Sciatic nerve (tissue), 2 donors: ENCODE measurements at regions not wholly inside any gene's neighbourhood (a gene's known extent, or its start where the extent isn't known, plus 50 kb on each side); places are given as distances from the start of the nearest gene placed in this dataset.
"Not testable (repeated sequence)": the region's sequence is repeated elsewhere in the genome, so short reads cannot be mapped to it uniquely, and the experiment has no call there.

ENCODE experiments used
- ATAC-seq: fragments of 200-7000 bp; cut with Tn5 transposase; one replicate; pipeline ENCODE4 v1.9.1; 2020; ENCODE audit warnings: mild to moderate bottlenecking, moderate library complexity
- DNase-seq: peaks from one replicate; pipeline ENCODE4 v3.0.0-alpha.2; 2020; ENCODE audit warnings: low spot score
- intact Hi-C: fragments of 100-400 bp; cut with DNase I; formaldehyde crosslinking; loops from one replicate; pipeline ENCODE4 v1.14.2; 2022
- donor health status: DM: no; HTN: no; CAD: no.
- donor health status: DM: no; HTN: no; CAD: no.

- intact Hi-C loops: no loop called here
- DNase-seq (no peak), ATAC-seq (no peak)
Measured at GRCh38 chr16:7962091-7962879, 628.0 kb downstream of the TMEM114 start.

DNA sequence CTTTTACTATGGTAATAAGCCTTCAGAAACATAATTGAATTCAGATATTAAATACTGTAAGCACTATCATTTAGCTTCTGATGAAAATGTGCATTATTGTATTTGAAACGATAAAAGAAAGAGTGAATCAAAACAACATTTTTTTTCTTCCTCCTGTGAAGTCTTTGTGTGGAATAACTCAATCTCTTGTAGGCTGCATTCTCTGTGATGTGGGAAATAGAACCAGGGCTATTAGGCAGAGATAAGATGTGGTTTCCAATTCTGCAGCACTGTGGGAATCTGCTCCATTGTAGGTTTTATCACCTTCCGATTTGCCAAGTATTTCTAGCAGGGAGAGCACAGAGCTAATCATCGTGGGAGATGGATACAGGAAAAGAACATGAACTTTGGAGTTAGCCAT is 624.5 kb downstream of the RBFOX1 start:
- intact Hi-C loops: no loop called here
- ATAC-seq (no peak), DNase-seq (no peak)

DNA sequence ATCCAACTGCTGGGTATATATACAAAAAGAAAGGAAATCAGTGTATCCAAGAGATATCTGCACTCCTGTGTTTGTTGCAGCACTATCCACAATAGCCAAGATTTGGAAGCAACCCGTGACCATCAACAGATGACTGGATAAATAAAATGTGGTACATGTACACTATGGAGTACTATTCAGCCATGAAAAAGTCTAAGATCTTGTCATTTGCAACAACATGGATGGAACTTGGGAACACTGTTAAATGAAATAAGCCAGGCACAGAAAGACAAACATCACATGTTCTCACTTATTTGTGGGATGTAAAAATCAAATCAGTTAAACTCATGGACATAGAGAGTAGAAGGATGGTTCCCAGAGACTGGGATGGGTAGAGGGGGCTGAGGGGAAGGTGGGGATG is 620.7 kb downstream of the RBFOX1 start:
- no peak for ATAC-seq
- intact Hi-C loops: no loop called here
- DNase-seq: no peak

DNA sequence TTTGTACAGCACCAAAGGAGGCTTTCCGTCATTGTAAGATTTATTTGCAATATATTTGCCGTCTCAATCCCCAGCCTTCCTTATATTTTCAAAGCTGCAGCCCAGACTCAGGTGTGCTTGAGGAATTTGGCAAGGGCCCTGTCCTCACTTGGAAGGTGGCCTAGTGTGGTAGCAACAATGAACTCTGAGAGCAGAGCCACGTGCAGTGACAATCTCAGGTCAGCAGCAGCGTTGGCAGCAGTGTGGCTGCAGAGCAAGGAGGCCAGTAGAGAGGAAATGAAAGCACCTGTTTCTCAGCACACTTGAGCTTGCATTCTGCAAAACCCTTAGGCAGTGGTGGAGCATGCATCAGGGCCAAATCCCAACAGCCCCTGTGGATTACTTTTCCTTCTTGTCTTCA is 613.5 kb downstream of the RBFOX1 start:
- intact Hi-C loops: no loop called here
- DNase-seq: no peak
- no peak for ATAC-seq

DNA sequence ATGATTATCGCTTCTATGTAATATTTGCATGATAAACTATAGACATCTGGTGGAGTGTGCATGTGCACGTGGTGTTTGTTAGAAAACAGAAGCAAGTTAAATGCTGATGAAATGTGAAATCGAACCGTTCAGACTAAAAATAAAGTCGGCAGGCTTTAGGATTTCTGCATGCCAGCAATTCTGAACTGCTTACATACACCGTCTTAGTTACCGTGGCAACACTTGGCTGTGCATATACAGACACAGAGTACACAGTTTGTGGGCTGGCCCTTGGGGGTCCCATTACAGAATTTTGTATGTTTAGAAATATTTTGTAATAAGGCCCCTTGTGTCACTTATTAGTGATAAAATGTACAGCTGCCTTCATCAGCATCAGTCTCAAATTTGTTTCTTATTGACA is 605.5 kb downstream of the RBFOX1 start:
- DNase-seq (no peak), ATAC-seq (no peak)
- intact Hi-C loops: no loop called here

- DNase-seq: no peak
- ATAC-seq: no peak
Measured at GRCh38 chr16:7921345-7921744, 588.7 kb downstream of the RBFOX1 start.

GRCh38 chr16:7919782-7920181 is 587.1 kb downstream of the RBFOX1 start:
- ATAC-seq: no peak
- no peak for DNase-seq
- intact Hi-C loops: no loop called here

More at GRCh38 chr16:7921345-7921744, 588.7 kb downstream of the RBFOX1 start:
- intact Hi-C loops: no loop called here

DNA sequence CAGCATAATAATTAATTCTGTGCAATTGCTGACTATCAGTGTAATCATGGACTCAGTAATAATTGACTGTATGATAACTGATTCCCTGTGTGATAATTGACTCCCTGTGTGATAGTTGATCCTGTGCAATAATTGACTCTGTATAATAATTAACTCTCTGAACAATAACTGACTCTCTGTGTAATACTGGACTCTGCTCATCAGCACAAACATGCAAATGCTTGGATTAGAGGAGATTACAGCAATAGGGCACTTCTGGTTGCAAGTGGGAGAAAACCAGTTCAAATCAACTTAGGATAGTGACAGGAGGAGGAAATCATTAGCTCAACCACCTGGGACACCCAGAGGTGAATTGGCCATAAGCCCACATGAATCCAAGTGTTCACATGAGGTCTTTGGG is 582.1 kb downstream of the RBFOX1 start:
- ATAC-seq (no peak), DNase-seq (no peak)
- intact Hi-C loops: no loop called here

- intact Hi-C loops: no loop called here
- ATAC-seq (no peak), DNase-seq (no peak)
Measured at GRCh38 chr16:7912132-7912531, 579.5 kb downstream of the RBFOX1 start.

DNA sequence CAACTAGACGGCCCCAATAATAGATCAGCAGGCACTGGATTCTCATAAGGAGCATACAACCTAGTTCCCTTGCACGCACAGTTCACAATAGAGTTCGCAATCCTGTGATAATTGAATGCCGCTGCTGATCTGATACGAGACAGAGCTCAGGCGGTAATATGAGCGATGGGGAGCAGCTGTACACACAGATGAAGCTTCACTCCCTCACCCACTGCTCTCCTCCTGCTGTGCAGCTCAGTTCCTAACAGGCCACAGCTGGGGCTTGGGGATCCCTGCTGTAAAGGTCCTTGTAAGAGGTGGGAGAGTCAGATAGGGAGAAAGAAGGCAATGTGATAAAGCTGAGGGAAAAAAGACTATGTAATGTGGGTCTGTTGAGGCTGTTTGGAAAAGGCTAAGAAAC is 577.5 kb downstream of the RBFOX1 start:
- intact Hi-C loops: no loop called here
- DNase-seq (no peak), ATAC-seq (no peak)

DNA sequence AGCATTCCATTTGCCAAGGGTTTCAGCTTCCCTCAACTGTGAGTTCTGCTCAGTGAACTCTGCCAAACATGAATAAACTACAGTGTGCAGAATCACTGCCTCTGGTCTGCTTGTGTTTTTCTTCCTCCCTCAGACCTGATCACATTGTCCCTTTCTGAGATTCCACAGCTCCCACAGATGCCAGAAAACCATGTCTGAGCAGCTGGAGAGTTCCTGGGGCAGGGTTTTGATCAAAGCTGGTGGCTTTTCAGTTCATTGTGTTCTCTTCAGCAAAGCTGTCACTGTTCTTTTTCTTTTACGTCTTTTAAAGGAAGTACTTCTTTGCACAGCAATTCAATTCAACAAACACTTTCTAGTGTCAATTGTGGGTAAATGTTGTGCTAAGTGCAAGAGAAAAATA is 555.8 kb downstream of the RBFOX1 start:
- peak; percentile 28 for ATAC-seq
- intact Hi-C loops: no loop called here
- no peak for DNase-seq

DNA sequence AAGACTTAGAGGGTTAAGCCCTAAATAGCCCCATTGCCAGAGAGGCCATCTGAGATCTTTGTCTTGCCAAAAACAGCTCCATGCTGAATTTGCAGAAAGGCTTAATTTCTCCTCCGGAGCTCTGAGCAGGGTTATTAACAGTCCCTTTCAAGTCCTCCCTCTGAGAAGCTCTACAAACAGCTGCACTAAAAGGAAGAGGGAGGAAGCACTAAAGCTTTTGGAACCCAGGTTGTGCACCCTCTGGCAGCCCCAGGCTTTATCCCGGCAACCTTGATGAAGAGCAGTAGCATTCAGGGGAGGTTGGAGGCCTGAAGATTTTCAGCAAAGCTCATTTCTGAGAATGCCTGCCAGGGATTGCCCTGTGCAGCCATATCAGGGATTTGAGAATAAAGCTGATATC is 554.7 kb downstream of the RBFOX1 start:
- no peak for DNase-seq

DNA sequence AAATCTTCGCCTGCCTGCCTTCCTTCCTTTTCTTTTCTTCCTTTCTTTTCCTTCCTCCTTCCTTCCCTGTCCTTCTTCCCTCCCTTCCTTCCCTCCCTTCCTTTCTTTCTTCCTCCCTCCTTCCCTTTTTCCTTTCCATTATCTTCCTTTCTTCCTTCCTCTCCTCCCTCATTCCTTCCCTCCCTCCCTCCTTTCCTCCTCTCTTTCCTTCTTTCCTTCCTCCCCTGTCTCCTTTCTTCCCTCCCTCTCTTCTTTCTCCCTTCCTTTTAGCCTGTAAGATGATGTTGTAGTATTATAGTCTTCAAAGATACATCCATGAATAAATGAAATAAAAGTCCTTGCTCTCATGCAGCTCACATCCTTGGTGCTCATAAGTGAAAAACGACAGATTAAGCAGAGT is 539.3 kb downstream of the RBFOX1 start:
- intact Hi-C loops: no loop called here
- DNase-seq (no peak), ATAC-seq (no peak)

More for the DNA sequence above, 554.7 kb downstream of the RBFOX1 start:
- intact Hi-C loops: no loop called here
- no peak for ATAC-seq

DNA sequence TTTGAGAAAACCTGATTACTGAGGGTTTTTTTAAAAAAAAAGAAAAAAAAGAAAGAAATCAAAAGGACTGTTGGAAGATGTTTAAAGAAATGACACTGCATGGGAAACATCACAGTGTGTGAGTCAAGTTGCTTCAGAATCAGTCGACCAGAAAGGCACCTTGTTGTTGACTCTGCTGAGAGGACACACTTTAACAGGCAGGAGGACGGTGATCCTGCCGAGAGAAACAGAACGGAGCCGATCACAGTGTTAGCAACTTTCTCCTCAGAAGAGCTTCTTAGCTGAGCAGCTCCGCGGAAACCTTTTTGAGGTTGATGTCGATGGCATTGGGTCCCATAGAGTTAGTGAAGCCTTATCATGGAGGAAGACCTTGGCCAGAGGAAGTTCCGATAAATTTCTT is 538.7 kb downstream of the RBFOX1 start:
- DNase-seq: no peak
- intact Hi-C loops: no loop called here
- no peak for ATAC-seq

- no peak for DNase-seq
- ATAC-seq: no peak
Measured at GRCh38 chr16:7867831-7868230, 535.2 kb downstream of the RBFOX1 start.

DNA sequence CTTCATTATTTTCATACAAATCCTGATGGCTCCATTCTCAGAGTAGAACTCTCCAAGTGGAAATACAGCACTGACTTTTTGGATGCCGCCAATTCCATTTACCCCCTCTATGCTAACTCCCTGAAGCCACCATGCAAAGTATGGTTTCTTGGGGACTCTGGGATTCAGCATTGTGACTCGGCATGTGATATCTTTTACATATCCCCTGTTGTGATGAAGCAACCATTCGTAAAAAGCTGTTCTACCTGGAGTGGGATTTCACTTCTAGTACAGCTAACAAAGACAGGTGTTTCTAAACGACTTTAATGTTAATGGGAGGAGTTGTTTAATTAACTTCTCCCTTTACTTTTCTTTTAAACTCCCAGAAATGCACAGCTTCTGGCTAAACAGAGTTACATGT is 533.5 kb downstream of the RBFOX1 start:
- ATAC-seq (no peak), DNase-seq (no peak)
- intact Hi-C loops: no loop called here

More at GRCh38 chr16:7867831-7868230, 535.2 kb downstream of the RBFOX1 start:
- intact Hi-C loops: no loop called here

DNA sequence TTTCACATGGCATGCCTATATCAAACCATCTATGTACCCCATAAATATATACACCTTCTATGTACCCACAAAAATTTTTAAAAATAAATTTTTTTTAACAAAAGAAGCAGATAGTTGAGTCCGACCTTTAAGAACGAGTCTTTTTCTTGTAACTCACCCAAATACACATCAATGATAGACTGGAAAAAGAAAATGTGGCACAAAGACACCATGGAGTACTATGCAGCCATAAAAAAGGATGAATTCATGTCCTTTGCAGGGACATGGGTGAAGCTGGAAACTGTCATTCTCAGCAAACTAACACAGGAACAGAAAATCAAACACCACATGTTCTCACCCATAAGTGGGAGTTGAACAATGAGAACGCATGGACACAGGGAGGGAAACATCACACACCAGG is 532.7 kb downstream of the RBFOX1 start:
- DNase-seq, ATAC-seq, intact Hi-C loops: not testable (repeated sequence)

GRCh38 chr16:7861891-7862582 is 529.4 kb downstream of the RBFOX1 start:
- intact Hi-C loops: no loop called here
- DNase-seq (no peak), ATAC-seq (no peak)

DNA sequence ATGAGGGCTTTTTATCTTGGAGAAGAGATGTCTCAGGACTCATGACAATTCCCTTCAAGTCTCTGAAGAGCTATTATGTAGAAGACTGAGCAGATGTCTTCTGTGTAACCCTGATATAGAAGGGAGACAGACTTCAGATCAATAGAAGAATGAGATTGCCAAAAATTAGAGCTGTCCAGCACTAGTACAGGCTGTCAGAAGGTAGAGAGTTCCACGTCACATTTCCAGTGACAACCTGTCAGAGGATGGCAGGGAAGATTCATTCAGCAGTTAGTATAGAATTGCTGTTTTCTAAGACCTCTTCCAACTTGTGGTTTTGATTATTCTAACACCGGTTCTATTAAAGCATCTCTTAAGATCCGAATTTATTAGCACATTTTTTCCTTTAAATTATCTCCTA is 520.6 kb downstream of the RBFOX1 start:
- DNase-seq (no peak), ATAC-seq (no peak)
- intact Hi-C loops: no loop called here

DNA sequence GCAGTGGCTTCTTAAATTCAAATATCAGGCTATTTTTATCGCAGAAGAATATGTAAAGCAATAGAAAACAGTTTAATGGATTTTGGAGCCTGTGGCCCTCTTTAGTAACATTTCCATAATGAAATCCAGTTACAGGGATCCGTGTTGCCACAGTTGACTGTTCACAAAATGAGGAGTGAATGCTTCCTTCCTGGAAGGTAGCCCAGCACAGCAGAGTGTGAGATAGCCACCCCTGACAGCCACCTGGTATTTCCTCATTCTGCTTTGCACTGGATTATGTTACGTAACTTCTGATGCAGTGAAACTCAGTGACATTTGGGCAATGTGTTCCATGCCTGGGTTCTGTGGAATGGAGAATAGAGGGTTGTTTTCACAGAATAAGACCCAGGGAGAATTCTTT is 517.2 kb downstream of the RBFOX1 start:
- ATAC-seq (no peak), DNase-seq (no peak)
- intact Hi-C loops: no loop called here

DNA sequence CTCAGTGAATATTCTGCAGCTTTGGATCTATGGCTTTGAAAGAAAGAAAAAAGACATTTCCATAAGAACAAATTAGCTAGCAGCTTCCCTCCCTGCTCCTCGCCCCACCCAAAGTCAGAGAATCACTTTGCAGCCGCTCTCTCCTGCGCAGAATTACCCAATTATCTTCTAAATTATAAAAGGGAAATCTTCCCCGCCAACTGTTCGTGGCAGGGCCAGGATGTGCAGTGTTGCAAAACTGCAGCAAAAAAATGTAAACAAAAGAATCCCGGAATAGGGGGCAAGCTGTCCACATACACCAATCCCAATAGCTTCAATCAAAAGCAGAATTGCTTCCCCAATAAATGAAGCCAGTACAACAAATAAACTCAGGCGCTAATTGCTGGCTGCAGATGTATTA is 510.6 kb downstream of the RBFOX1 start:
- ATAC-seq (no peak), DNase-seq (no peak)
- intact Hi-C loops: no loop called here
